ENCODE measurements at regions not wholly inside any gene's neighbourhood (a gene's known extent, or its start where the extent isn't known, plus 50 kb on each side); places are given as distances from the start of the nearest gene placed in this dataset.

GRCh38 chr3:73727117-73727821 is 102.5 kb upstream of the PDZRN3 start:
- H3K27me3 Mint-ChIP-seq: no peaks in the 10 kb centered on the region
- ATAC-seq (ENCODE audit: low read depth): no peak
- no peak for DNase-seq
- no peaks in the 10 kb centered on the region for H3K4me1 Mint-ChIP-seq
- no peaks in the 10 kb centered on the region for H3K36me3 Mint-ChIP-seq
- POLR2A ChIA-PET: no interaction called here
- peaks cover 2% of the 10 kb centered on the region for H3K9me3 Mint-ChIP-seq
- no peak overlapping the region for H3K27ac Mint-ChIP-seq
- H3K4me3 Mint-ChIP-seq: no peak overlapping the region

- ATAC-seq (ENCODE audit: low read depth) (no peak), DNase-seq (no peak)
- Mint-ChIP-seq H3K4me1 (no peaks in the 10 kb centered on the region), H3K9me3 (peaks cover 2% of the 10 kb centered on the region), H3K36me3 (no peaks in the 10 kb centered on the region), H3K4me3 (no peak overlapping the region), H3K27ac (no peak overlapping the region), H3K27me3 (no peaks in the 10 kb centered on the region)
- POLR2A ChIA-PET: no interaction called here
These were observed 98.9 kb upstream of the PDZRN3 start for GRCh38 chr3:73723596-73723995.

GRCh38 chr3:73719861-73720260 is 95.1 kb upstream of the PDZRN3 start:
- H3K27ac Mint-ChIP-seq: no peak overlapping the region
- no peak for ATAC-seq (ENCODE audit: low read depth)

DNA sequence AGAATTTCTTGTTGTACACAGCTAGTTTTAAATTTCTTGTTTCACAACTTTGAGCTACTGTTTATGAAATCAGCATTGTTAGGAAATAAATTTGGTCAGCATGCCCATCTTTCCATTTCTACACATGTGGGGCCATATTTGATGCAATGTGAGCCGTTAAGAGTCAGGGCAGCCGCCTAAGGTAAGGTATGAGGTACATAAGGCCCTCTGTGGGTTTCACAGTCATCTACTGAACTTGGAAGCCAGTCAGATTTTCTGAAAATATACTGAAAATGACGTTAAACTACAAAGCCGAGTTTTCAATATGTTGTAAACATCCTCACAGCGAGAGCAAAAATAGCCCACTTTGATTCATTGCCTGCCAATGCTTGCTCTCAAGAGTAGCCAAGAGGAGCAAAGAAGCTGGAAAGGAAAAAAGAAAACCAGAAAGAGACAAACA is 94.7 kb upstream of the PDZRN3 start:
- ATAC-seq (ENCODE audit: low read depth): no peak
- H3K27me3 Mint-ChIP-seq: no peaks in the 10 kb centered on the region
- POLR2A ChIA-PET: no interaction called here
- no peaks in the 10 kb centered on the region for H3K36me3 Mint-ChIP-seq
- no peak overlapping the region for H3K4me3 Mint-ChIP-seq
- peaks cover 2% of the 10 kb centered on the region for H3K9me3 Mint-ChIP-seq
- H3K27ac Mint-ChIP-seq: no peak overlapping the region
- no peak for DNase-seq
- H3K4me1 Mint-ChIP-seq: no peaks in the 10 kb centered on the region

More at GRCh38 chr3:73719861-73720260, 95.1 kb upstream of the PDZRN3 start:
- no peaks in the 10 kb centered on the region for H3K4me1 Mint-ChIP-seq
- POLR2A ChIA-PET: no interaction called here
- H3K4me3 Mint-ChIP-seq: no peak overlapping the region
- no peaks in the 10 kb centered on the region for H3K27me3 Mint-ChIP-seq
- H3K36me3 Mint-ChIP-seq: no peaks in the 10 kb centered on the region
- peaks cover 2% of the 10 kb centered on the region for H3K9me3 Mint-ChIP-seq
- no peak for DNase-seq

- H3K4me1 Mint-ChIP-seq: no peaks in the 10 kb centered on the region
- H3K27ac Mint-ChIP-seq: no peak overlapping the region
- DNase-seq: no peak
- no peak overlapping the region for H3K4me3 Mint-ChIP-seq
- no peak for ATAC-seq (ENCODE audit: low read depth)
- H3K9me3 Mint-ChIP-seq: no peaks in the 10 kb centered on the region
- no peaks in the 10 kb centered on the region for H3K27me3 Mint-ChIP-seq
- POLR2A ChIA-PET: no interaction called here
- H3K36me3 Mint-ChIP-seq: no peaks in the 10 kb centered on the region
These were observed 93.8 kb upstream of the PDZRN3 start for GRCh38 chr3:73718326-73719110.

DNA sequence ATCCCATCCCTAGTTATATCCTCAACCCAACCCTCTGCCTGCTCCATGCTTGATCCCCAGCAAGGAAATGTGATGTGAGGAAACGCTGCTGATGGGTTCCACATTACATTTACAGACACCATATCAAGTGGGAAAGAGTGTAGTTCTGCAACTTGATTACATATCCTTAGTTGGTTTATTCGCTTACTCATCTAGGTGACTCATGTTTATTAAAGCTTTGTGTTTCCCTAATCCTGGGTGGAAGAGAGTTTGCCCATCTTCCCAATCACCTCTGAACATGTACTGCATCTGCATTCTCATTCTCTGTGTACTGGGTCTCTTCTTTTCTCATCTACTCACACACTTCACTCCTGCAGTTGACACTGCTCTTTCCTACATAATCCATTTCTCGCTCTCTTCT is 91.7 kb upstream of the PDZRN3 start:
- H3K27ac Mint-ChIP-seq: no peak overlapping the region
- no peaks in the 10 kb centered on the region for H3K4me1 Mint-ChIP-seq
- POLR2A ChIA-PET: no interaction called here
- DNase-seq (no peak), ATAC-seq (ENCODE audit: low read depth) (no peak)
- no peak overlapping the region for H3K4me3 Mint-ChIP-seq
- H3K36me3 Mint-ChIP-seq: no peaks in the 10 kb centered on the region
- H3K9me3 Mint-ChIP-seq: no peaks in the 10 kb centered on the region
- no peaks in the 10 kb centered on the region for H3K27me3 Mint-ChIP-seq

- peaks cover 2% of the 10 kb centered on the region for H3K9me3 Mint-ChIP-seq
- H3K36me3 Mint-ChIP-seq: no peaks in the 10 kb centered on the region
- no peak for ATAC-seq (ENCODE audit: low read depth)
- DNase-seq: no peak
- H3K27me3 Mint-ChIP-seq: no peaks in the 10 kb centered on the region
- POLR2A ChIA-PET: no interaction called here
- no peak overlapping the region for H3K4me3 Mint-ChIP-seq
- no peaks in the 10 kb centered on the region for H3K4me1 Mint-ChIP-seq
- H3K27ac Mint-ChIP-seq: no peak overlapping the region
These were observed 85.6 kb upstream of the PDZRN3 start for GRCh38 chr3:73710340-73710739.

DNA sequence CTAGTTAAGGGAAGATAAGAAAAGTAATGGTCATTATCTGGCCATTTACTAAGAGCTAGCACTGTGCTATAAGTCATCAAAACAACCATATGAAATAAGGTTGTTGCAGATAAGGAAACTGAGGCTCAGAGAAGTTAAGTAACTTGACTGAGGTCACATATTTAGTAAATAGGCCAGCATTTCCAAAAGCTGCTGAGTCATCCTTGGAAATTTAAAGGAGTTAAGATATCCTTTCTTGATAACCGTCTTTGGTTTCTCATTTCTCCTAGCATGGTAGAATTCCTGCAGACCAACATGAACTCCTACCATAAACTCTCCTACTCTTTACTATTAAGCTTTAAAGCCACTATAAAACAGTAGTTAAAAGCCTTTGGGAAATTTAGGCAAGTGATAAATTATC is 85.0 kb upstream of the PDZRN3 start:
- H3K9me3 Mint-ChIP-seq: peaks cover 2% of the 10 kb centered on the region
- H3K4me1 Mint-ChIP-seq: no peaks in the 10 kb centered on the region
- H3K27ac Mint-ChIP-seq: no peak overlapping the region
- no peak overlapping the region for H3K4me3 Mint-ChIP-seq
- POLR2A ChIA-PET: no interaction called here
- no peaks in the 10 kb centered on the region for H3K27me3 Mint-ChIP-seq
- no peak for DNase-seq
- H3K36me3 Mint-ChIP-seq: no peaks in the 10 kb centered on the region
- ATAC-seq (ENCODE audit: low read depth): no peak

DNA sequence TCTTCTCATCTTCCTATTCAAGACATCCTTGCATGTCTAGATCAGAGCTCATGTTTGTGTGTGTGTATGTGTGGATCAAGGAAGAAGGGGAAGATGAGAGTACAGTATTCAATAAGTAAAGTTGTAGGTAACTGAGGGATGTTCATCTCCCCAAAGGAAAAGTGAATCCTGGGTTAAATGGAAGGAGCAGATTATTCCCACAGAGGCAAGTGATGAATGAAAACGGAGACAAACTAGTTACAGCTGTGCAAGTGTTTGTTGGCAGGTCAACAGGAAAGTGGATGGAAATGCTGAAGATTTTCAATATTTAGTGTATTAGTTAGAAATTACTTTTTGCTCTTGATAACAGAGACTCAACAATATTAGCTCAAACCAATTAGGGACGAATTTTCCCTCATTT is 84.2 kb upstream of the PDZRN3 start:
- POLR2A ChIA-PET: no interaction called here
- H3K4me1 Mint-ChIP-seq: no peaks in the 10 kb centered on the region

GRCh38 chr3:73707772-73708171 is 83.0 kb upstream of the PDZRN3 start:
- H3K27ac Mint-ChIP-seq: no peak overlapping the region
- H3K4me1 Mint-ChIP-seq: no peaks in the 10 kb centered on the region
- no peak overlapping the region for H3K4me3 Mint-ChIP-seq
- POLR2A ChIA-PET: no interaction called here
- peaks cover 3% of the 10 kb centered on the region for H3K9me3 Mint-ChIP-seq
- H3K27me3 Mint-ChIP-seq: no peaks in the 10 kb centered on the region
- DNase-seq (no peak), ATAC-seq (ENCODE audit: low read depth) (no peak)
- no peaks in the 10 kb centered on the region for H3K36me3 Mint-ChIP-seq

More for the DNA sequence above, 84.2 kb upstream of the PDZRN3 start:
- ATAC-seq (ENCODE audit: low read depth) (no peak), DNase-seq (no peak)
- no peaks in the 10 kb centered on the region for H3K36me3 Mint-ChIP-seq
- H3K4me3 Mint-ChIP-seq: no peak overlapping the region
- H3K27me3 Mint-ChIP-seq: no peaks in the 10 kb centered on the region
- H3K27ac Mint-ChIP-seq: no peak overlapping the region
- peaks cover 2% of the 10 kb centered on the region for H3K9me3 Mint-ChIP-seq

DNA sequence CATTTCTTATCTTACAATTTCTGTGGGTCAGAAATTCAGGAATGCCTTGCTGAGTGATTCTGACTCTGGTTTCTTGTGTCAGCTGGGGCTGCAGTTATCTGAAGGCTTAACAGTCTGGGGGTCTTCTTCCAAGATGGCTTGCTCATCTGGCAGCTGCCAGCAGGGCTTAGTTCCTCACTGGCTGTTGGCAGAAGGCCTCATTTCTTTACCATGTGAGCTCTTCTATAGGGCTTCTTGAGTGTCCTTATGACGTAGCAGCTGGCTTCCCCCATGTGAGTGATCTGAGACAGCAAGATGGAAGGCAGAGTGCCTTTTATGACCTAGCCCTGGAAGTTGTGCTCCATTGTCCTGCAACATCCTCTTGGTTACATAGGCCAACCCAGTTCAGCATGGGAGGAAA is 82.0 kb upstream of the PDZRN3 start:
- no peak for DNase-seq
- Mint-ChIP-seq H3K27me3 (no peaks in the 10 kb centered on the region), H3K36me3 (no peaks in the 10 kb centered on the region), H3K27ac (no peak overlapping the region), H3K4me3 (no peak overlapping the region), H3K4me1 (no peaks in the 10 kb centered on the region), H3K9me3 (peaks cover 3% of the 10 kb centered on the region)
- POLR2A ChIA-PET: no interaction called here
- ATAC-seq (ENCODE audit: low read depth): no peak

- no peak overlapping the region for H3K4me3 Mint-ChIP-seq
- peaks cover 3% of the 10 kb centered on the region for H3K9me3 Mint-ChIP-seq
- no peaks in the 10 kb centered on the region for H3K27me3 Mint-ChIP-seq
- no peak overlapping the region for H3K27ac Mint-ChIP-seq
- no peaks in the 10 kb centered on the region for H3K36me3 Mint-ChIP-seq
- no peak for DNase-seq
- ATAC-seq (ENCODE audit: low read depth): no peak
- H3K4me1 Mint-ChIP-seq: no peaks in the 10 kb centered on the region
- POLR2A ChIA-PET: no interaction called here
These were observed 81.1 kb upstream of the PDZRN3 start for GRCh38 chr3:73705792-73706191.

GRCh38 chr3:73699327-73699726 is 74.6 kb upstream of the PDZRN3 start:
- no peak overlapping the region for H3K4me3 Mint-ChIP-seq
- DNase-seq (no peak), ATAC-seq (ENCODE audit: low read depth) (no peak)
- H3K4me1 Mint-ChIP-seq: no peaks in the 10 kb centered on the region
- H3K27me3 Mint-ChIP-seq: no peaks in the 10 kb centered on the region
- H3K36me3 Mint-ChIP-seq: no peaks in the 10 kb centered on the region
- peaks cover 1% of the 10 kb centered on the region for H3K9me3 Mint-ChIP-seq
- POLR2A ChIA-PET: no interaction called here
- no peak overlapping the region for H3K27ac Mint-ChIP-seq

GRCh38 chr3:73697020-73697419 is 72.3 kb upstream of the PDZRN3 start:
- no peaks in the 10 kb centered on the region for H3K4me1 Mint-ChIP-seq
- no peaks in the 10 kb centered on the region for H3K36me3 Mint-ChIP-seq
- ATAC-seq (ENCODE audit: low read depth) (no peak), DNase-seq (no peak)
- POLR2A ChIA-PET: no interaction called here
- H3K27me3 Mint-ChIP-seq: no peaks in the 10 kb centered on the region
- H3K27ac Mint-ChIP-seq: no peak overlapping the region
- no peaks in the 10 kb centered on the region for H3K9me3 Mint-ChIP-seq
- no peak overlapping the region for H3K4me3 Mint-ChIP-seq
